LNCAP (cell line): ENCODE measurements at regions not wholly inside any gene's neighbourhood (a gene's known extent, or its start where the extent isn't known, plus 50 kb on each side); places are given as distances from the start of the nearest gene placed in this dataset.

Source experiments
- TF ChIP-seq, protein P1 (sequence below): fragments of 450-650 bp; IDR thresholded peaks from 2 replicates; pipeline ENCODE4 v1.5.1; 2017; ENCODE audit warnings: mild to moderate bottlenecking

DNA sequence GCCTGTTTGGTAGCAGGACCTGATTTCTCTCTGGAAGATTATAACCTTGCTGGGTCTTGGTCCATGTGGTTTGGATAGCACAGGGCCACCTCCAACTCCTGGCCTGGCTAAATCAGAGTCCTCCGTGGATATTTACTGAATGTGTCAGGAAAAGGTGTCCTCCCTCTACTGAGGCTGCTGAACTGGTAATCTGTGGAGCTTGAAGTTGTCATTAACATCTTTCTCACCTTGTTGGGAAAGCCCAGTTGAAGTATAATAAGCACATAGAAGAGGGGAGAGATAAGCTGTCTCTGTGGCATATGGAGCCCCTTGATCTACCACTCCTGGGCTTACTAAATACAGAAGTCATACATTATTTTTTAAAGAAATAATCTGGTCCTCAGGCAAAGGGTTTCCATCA lies 294.3 kb upstream of the B3GALT2 start:
- TF ChIP-seq, protein P1, sequence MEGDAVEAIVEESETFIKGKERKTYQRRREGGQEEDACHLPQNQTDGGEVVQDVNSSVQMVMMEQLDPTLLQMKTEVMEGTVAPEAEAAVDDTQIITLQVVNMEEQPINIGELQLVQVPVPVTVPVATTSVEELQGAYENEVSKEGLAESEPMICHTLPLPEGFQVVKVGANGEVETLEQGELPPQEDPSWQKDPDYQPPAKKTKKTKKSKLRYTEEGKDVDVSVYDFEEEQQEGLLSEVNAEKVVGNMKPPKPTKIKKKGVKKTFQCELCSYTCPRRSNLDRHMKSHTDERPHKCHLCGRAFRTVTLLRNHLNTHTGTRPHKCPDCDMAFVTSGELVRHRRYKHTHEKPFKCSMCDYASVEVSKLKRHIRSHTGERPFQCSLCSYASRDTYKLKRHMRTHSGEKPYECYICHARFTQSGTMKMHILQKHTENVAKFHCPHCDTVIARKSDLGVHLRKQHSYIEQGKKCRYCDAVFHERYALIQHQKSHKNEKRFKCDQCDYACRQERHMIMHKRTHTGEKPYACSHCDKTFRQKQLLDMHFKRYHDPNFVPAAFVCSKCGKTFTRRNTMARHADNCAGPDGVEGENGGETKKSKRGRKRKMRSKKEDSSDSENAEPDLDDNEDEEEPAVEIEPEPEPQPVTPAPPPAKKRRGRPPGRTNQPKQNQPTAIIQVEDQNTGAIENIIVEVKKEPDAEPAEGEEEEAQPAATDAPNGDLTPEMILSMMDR: no peak

GRCh38 chr1:193479187-193479586 lies 292.8 kb upstream of the B3GALT2 start:
- TF ChIP-seq, protein P1: no peak

DNA sequence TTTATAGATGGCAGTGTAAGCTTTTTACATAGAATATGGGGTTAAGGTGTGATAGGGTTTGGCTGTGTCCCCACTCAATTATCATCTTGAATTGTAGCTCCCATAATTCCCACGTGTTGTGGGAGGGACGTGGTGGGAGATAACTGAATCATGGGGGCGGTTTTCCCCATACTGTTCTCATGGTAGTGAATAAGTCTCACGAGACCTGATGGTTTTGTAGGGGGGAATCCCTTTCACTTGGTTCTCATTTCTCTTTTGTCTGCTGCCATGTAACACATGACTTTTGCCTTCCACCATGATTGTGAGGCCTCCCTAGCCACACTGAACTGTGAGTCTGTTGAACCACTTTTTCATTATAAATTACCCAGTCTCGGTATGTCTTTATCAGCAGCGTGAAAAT lies 290.3 kb upstream of the B3GALT2 start:
- TF ChIP-seq, protein P1: no peak

DNA sequence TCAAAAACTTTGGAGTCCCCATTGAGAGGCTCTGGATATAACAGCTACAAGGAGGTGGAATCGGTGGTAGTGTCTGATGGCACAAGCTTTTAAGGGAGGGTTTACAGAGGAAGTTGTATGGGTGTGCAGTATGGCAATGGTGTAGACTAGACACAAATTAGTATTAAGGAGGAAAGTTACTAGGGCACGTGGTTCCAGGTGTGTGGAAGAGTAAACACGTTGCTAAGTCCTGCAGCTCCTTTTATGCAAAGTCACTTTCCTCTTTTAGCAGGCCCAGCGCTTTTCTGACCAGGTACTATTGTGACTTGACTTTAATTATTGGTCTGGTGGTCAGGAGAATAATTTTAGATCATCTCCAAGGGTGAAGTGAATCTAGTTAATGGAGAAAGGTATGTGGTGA lies 287.5 kb upstream of the B3GALT2 start:
- TF ChIP-seq, protein P1: no peak

- TF ChIP-seq, protein P1: no peak
Measured at GRCh38 chr1:193472838-193473398, 286.5 kb upstream of the B3GALT2 start.

- TF ChIP-seq, protein P1: no peak
Measured at GRCh38 chr1:193472430-193472829, 286.0 kb upstream of the B3GALT2 start.

GRCh38 chr1:193471981-193472380 lies 285.6 kb upstream of the B3GALT2 start:
- TF ChIP-seq, protein P1: no peak

DNA sequence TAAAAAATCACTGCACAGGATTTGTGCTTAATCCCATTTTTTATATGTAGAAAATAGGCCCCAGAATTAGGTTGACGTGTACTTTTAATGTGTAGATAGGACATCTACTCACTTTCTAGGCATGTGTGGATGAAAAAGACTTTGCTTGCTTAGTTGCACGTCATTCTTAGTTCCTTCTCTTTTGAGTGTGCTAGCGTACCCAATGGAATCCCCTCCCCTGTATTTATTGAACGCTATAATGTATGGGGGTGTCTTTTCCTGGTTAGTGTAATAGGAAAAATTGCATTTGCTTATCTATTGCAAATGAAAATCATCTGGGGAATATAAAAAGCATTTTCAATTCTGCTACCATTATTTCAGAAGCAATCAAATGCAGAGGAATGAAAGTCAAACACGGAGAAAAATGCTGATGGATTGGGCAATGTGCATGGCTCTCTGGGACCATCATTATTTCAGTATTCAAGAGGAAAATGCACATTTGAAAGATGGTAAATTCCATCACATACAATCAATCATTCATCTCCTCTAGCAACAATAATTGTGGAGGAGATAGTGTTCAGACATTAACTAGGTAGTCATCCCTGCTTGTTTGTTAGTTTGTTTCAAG lies 277.0 kb upstream of the B3GALT2 start:
- TF ChIP-seq, protein P1: no peak
